ENCODE measurements at regions not wholly inside any gene's neighbourhood (a gene's known extent, or its start where the extent isn't known, plus 50 kb on each side); places are given as distances from the start of the nearest gene placed in this dataset.

- TF ChIP-seq CTCF (conservative IDR thresholded peaks at IDR 0.05) = no peak
- TF ChIP-seq ZFX (IDR thresholded peaks at IDR 0.05) = no peak
Measured at GRCh38 chr4:184553891-184554290, 79.5 kb upstream of the IRF2 start.
